ENCODE measurements at regions not wholly inside any gene's neighbourhood (a gene's known extent, or its start where the extent isn't known, plus 50 kb on each side); places are given as distances from the start of the nearest gene placed in this dataset.
A peak's percentile ranks its signal among the peaks of the same experiment; 100 is the strongest.
"Not testable (repeated sequence)": the region's sequence is repeated elsewhere in the genome, so short reads cannot be mapped to it uniquely, and the experiment has no call there.

DNA sequence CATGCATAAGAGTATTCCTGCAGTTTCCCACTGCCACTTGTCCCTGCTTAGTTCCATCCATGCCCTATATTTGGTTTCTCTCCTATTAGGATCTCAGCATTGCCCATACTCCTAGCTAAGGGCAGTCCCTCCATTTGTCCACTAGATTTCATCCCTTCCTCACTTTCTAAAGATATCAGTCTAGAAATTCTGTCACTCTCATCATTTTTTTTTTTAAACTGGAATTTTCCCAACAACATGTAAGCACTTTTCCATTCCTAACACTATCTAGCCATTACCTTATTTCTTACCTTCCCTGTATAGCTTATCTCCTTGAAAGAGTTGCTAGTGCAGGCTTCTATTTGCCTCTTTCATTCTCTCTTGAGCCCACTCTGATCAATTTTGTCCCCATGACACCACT is 312.2 kb downstream of the BTBD3 start:
- no peak overlapping the region for H3K4me3 ChIP-seq (replicated peaks; ENCODE audit: low read depth, low read length)
- TF ChIP-seq, protein P1, sequence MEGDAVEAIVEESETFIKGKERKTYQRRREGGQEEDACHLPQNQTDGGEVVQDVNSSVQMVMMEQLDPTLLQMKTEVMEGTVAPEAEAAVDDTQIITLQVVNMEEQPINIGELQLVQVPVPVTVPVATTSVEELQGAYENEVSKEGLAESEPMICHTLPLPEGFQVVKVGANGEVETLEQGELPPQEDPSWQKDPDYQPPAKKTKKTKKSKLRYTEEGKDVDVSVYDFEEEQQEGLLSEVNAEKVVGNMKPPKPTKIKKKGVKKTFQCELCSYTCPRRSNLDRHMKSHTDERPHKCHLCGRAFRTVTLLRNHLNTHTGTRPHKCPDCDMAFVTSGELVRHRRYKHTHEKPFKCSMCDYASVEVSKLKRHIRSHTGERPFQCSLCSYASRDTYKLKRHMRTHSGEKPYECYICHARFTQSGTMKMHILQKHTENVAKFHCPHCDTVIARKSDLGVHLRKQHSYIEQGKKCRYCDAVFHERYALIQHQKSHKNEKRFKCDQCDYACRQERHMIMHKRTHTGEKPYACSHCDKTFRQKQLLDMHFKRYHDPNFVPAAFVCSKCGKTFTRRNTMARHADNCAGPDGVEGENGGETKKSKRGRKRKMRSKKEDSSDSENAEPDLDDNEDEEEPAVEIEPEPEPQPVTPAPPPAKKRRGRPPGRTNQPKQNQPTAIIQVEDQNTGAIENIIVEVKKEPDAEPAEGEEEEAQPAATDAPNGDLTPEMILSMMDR (IDR thresholded peaks at IDR 0.05; ENCODE audit: low read length, missing control alignments), result no peak
- no peak for DNase-seq (ENCODE audit: low read depth)

DNA sequence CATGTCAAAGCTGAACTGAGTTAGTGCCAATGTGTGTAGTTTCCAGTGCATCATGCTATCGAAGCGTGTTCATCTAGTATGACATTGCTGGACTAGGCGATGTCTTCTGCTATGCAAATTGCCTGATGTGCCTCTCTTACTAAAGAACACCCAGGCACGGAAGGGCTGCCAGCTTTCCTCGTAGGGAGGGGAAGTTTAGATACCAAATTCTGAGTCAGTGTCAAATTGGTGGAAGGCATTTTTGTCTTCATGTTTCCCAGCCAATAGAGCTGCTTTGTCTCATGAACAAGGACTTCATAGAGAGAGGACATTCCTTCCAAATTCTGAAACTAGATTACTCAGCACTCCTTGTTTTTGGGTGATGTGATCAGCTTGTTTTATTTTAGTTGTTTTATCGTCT is 320.1 kb downstream of the BTBD3 start:
- peak; percentile 30 for DNase-seq (ENCODE audit: low read depth)
- H3K4me3 ChIP-seq (replicated peaks; ENCODE audit: low read depth, low read length), result no peak overlapping the region
- TF ChIP-seq, protein P1 (IDR thresholded peaks at IDR 0.05; ENCODE audit: low read length, missing control alignments), result no peak

DNA sequence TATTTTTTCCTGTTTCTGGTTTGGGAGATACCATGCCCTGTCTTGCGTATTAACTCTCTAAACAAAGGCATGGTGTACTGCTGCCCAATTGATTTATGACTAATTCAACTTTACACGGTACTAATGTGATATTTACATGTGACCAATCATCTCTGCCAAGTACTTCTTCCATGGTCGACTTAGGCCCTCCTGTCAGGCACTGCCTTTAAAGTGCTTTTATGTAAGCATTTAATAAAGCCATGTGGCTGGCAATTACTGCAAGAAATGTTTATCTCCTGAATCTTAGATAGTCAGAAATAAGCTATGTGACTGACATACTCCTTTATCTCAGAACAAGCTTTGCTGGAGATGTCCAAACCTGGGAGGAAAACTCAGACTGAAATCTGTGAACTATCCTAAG is 323.4 kb downstream of the BTBD3 start:
- H3K4me3 ChIP-seq (replicated peaks; ENCODE audit: low read depth, low read length), result no peak overlapping the region
- TF ChIP-seq, protein P1 (IDR thresholded peaks at IDR 0.05; ENCODE audit: low read length, missing control alignments), result no peak
- no peak for DNase-seq (ENCODE audit: low read depth)

DNA sequence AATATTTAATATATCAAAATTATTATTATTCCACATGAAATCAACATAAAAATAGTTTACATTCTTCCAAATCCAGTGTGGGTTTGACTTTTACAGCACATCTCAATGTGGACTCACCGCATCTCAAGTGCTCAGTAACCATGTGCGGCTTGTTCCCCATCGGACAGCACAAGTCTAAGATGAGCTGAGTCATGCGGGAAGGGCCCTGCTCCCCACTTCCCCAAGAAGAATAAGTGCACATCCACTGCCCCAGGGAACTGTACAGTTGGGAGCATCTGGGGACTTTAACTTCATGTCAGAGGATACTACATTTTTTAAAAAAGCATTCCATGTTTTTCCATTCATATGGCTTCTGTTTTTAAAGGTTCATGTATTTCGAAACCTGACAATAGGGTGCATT is 325.6 kb downstream of the BTBD3 start:
- TF ChIP-seq, protein P1 (IDR thresholded peaks at IDR 0.05; ENCODE audit: low read length, missing control alignments), result no peak
- no peak overlapping the region for H3K4me3 ChIP-seq (replicated peaks; ENCODE audit: low read depth, low read length)
- no peak for DNase-seq (ENCODE audit: low read depth)

DNA sequence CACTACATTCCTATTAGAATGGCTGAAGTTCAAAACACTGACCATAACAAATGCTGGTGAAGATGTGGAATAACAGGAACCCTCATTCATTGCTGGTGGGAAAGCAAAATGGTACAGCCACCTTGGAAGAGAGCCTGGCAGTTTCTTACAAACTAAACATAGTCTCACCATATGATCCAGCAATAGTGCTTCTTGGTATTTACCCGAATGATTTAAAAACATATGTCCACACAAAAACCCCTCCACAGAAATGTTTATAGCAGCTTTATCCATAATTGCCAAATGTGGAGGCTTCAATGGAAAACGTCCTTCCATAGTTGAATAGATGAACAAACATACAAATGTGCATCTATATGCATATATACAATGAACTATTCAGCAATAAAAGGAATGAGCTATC is 330.8 kb downstream of the BTBD3 start:
- TF ChIP-seq, protein P1 (IDR thresholded peaks at IDR 0.05; ENCODE audit: low read length, missing control alignments), result no peak
- DNase-seq (ENCODE audit: low read depth), result no peak
- no peak overlapping the region for H3K4me3 ChIP-seq (replicated peaks; ENCODE audit: low read depth, low read length)

DNA sequence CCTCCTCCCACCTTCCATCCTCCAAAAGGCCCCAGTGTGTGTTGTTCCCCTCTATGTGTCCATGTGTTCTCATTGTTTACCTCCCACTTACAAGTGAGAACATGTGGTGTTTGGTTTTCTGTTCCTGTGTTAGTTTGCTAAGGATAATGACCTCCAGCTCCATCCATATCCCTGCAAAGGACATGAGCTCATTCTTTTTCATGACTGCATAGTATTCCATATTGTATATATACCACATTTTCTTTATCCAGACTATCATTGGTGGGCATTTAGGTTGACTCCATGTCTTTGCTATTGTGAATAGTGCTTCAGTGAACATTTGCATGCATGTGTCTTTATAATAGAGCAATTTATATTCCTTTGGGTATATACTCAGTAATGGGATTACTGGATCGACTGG is 333.0 kb downstream of the BTBD3 start:
- not testable (repeated sequence) for DNase-seq (ENCODE audit: low read depth); H3K4me3 ChIP-seq (replicated peaks; ENCODE audit: low read depth, low read length)

DNA sequence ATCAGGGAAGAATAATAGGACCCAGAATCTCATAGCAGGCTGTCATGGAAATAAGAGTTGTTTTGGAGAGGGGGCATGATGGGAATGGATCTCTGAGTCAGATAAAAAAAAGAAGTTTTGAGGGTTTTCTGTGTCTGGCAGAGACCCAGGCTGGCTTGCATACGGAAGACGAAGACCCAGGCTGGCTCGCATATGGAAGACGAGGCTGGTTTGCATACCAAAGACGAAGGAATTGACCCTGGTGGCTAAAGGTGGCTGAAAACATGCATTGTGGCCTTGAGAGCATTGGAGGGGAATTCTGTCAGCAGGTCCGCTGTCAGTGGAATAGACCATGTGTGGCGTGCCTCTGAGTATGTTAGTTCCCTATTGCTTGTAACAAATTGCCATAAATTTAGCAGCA is 335.1 kb downstream of the BTBD3 start:
- TF ChIP-seq, protein P1 (IDR thresholded peaks at IDR 0.05; ENCODE audit: low read length, missing control alignments), result no peak
- DNase-seq (ENCODE audit: low read depth), result no peak
- no peak overlapping the region for H3K4me3 ChIP-seq (replicated peaks; ENCODE audit: low read depth, low read length)

Data from fibroblast of pulmonary artery (primary cell).